Fibroblast of mammary gland (primary cell): ENCODE measurements at regions not wholly inside any gene's neighbourhood (a gene's known extent, or its start where the extent isn't known, plus 50 kb on each side); places are given as distances from the start of the nearest gene placed in this dataset.

ENCODE experiments used
- DNase-seq: peaks from one replicate; pipeline ENCODE4 v3.0.0-alpha.2; 2010; ENCODE audit warnings: low read depth
- H3K4me3 ChIP-seq: 2 replicates; pipeline ENCODE4 v1.5.1; 2011; ENCODE audit warnings: low read depth, mild to moderate bottlenecking, low read length, moderate library complexity; ENCODE audit not compliant: control insufficient read depth
- TF ChIP-seq, protein P1 (sequence below): conservative IDR thresholded peaks from 2 replicates; pipeline ENCODE4 v1.5.1; 2011; ENCODE audit warnings: low read depth, low read length, inconsistent platforms; ENCODE audit not compliant: control insufficient read depth, insufficient read depth

DNA sequence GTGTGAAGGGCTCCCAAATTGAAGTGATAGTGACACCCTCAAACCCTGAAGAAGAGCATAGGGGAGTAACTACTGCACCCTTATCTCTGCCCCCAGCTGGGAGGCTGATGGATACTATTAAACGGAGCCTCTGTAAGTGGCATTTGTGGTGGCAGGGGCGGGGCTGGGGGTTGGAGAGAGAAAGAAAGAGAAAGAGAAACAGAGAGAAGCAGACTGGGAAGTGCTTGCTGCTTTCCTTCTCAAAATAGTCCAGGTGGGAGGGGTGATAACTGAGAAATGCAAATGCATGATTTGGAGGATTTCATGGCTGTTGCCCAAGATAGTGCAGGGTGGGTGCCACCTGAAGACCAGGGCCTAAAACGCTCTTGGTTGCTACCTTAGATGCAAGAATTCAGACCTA, 253.5 kb upstream of the GATB start:
- DNase-seq: no peak
- TF ChIP-seq, protein P1, sequence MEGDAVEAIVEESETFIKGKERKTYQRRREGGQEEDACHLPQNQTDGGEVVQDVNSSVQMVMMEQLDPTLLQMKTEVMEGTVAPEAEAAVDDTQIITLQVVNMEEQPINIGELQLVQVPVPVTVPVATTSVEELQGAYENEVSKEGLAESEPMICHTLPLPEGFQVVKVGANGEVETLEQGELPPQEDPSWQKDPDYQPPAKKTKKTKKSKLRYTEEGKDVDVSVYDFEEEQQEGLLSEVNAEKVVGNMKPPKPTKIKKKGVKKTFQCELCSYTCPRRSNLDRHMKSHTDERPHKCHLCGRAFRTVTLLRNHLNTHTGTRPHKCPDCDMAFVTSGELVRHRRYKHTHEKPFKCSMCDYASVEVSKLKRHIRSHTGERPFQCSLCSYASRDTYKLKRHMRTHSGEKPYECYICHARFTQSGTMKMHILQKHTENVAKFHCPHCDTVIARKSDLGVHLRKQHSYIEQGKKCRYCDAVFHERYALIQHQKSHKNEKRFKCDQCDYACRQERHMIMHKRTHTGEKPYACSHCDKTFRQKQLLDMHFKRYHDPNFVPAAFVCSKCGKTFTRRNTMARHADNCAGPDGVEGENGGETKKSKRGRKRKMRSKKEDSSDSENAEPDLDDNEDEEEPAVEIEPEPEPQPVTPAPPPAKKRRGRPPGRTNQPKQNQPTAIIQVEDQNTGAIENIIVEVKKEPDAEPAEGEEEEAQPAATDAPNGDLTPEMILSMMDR: no peak
- no peak overlapping the region for H3K4me3 ChIP-seq

DNA sequence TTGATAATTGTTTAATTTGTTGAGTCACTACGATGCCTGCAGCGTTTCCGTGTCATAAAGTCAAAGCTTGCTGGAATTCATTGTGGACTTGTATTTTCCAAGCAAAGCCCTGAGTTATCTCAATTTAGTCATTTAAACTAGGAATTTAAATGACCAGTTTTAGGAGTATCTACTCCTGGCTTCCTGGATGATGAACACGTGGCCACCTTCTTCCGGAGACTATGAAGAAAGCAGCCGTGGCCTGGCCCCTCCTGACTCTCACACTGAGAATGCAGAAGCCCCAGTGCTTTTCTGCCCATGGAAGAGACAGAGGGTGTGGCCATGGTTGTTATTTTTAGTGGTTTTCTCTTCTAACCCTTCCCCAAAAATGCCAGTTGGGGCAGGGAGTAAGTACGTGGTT, 250.7 kb upstream of the GATB start:
- TF ChIP-seq, protein P1: no peak
- DNase-seq: no peak
- H3K4me3 ChIP-seq: no peak overlapping the region

DNA sequence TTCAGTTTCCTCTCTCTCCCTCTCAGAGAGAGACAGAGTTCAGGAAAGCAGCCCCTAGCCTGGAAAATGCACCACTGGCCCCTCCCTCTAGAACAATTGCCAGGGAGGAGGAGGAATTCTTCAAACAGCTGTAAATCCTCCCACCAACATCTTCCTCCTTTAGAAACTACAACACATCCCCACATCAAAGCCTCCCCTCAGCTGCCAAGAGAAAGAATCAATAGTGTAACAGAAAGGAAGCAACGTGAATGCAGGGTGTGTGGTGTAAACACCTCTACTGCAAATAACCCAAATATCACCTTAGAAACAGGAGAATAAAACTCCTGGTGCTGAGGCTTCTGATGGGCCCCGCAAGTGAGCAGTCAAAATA, 249.9 kb upstream of the GATB start:
- H3K4me3 ChIP-seq: no peak overlapping the region
- TF ChIP-seq, protein P1: no peak
- no peak for DNase-seq

DNA sequence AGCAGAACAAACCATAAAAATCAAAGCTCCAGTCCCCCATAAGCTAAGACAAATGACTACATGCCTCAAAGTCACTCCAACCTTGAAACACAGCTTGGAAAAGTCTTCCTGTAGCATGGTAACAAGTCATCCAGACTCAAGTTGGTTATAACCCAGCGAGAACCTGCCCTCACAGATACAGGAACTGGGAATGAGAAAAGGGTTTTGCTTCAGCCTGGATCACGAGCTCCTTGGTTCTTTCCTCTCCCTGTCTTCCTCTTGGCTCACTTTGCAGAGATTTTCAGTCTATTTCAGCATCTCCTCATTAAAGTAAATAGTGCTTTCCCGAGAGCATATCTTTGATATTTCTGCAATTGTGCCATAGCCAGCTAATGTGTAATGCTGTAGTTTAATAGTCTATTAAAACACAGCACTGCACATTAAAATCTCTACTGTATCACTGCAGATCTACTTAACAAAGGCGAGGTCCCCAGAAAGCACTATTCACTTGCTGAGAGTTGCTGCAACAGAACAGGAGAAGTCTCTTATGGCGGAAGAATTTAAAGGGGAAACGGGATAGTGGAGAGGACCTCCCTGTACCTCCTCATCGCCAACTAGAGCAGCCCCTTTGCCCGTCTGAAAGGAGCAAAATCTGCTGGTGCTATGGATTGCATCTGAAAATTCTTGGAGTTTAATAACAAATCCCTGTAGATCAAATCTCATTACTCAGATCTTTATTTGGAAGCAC, 249.3 kb upstream of the GATB start:
- H3K4me3 ChIP-seq: no peak overlapping the region
- no peak for DNase-seq
- TF ChIP-seq, protein P1: no peak

DNA sequence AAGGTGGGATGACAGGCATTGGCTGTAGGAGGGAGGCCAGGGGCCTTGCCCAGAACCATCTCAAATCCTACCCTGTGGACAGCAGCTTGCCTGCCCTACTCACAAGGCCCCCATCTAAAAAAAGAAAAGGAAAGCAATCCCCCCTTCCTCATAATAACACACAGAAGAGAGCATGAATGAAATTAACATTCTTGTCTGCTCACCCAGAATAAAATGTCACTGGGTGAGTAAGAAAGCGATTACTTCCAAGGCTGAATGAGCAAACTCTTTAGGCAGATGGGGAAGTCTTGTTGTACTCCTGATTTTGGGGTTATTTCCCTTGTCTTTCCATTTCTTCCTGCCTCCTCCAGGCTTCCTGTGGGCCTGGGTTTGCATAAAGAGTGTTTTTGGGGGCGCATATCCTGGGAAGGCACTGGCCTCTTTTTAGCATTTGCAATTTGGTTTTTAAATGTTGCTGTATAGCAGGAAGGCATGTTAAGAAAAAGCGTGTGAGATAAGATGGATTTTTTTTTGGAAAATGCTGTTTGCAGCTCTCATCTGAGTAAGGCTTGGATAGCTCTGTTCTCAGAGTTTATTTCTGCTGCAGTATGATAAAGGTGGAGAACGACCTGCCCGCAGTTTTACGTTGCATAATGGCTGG, 248.3 kb upstream of the GATB start:
- DNase-seq: no peak
- no peak overlapping the region for H3K4me3 ChIP-seq
- TF ChIP-seq, protein P1: no peak

DNA sequence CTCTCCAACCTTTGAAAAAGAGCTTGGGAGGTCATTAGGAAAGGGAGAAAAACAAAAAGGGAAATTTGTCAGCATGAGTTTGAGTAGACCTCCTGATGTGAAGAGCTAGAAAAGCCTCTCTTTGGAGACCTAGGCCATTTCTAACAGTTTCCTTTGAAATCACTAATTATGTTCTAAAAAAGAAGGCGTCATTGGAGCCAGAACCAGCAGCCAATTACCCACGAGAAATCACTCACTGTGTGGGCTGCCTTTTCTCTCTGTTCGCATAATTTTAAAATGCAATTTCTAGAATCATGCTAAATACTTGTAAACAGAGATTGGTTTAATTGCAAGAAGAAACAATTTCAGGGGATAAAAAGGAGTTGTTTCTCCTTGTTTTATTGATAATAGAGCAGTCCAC, 246.3 kb upstream of the GATB start:
- TF ChIP-seq, protein P1: no peak
- no peak overlapping the region for H3K4me3 ChIP-seq

More for the DNA sequence above, 246.3 kb upstream of the GATB start:
- no peak for DNase-seq
